Left ventricle myocardium inferior (tissue), 1 donor: ENCODE measurements at regions not wholly inside any gene's neighbourhood (a gene's known extent, or its start where the extent isn't known, plus 50 kb on each side); places are given as distances from the start of the nearest gene placed in this dataset.

Experiments used
- DNase-seq: peaks from one replicate; pipeline ENCODE4 v3.0.0-alpha.2; 2020
- H3K27ac ChIP-seq: fragments of 200-600 bp; replicated peaks from 2 replicates; pipeline ENCODE4 v1.8.0; 2021
- H3K27me3 ChIP-seq: fragments of 200-600 bp; 2 replicates; pipeline ENCODE4 v1.8.0; 2021; ENCODE audit warnings: low read depth
- H3K36me3 ChIP-seq: fragments of 200-600 bp; 2 replicates; pipeline ENCODE4 v1.8.0; 2021
- H3K4me1 ChIP-seq: fragments of 200-600 bp; 2 replicates; pipeline ENCODE4 v1.8.0; 2021
- H3K4me3 ChIP-seq: fragments of 200-600 bp; 2 replicates; pipeline ENCODE4 v1.8.0; 2021; ENCODE audit warnings: mild to moderate bottlenecking, moderate library complexity
- H3K9me3 ChIP-seq: fragments of 200-600 bp; replicated peaks from 2 replicates; pipeline ENCODE4 v1.8.0; 2021
- CTCF ChIP-seq: fragments of 200-600 bp; IDR thresholded peaks from 2 replicates; pipeline ENCODE4 v1.8.0; 2021; ENCODE audit warnings: antibody characterized with exemption, mild to moderate bottlenecking, borderline replicate concordance
- intact Hi-C: fragments of 100-400 bp; cut with micrococcal nuclease; formaldehyde crosslinking; loops from one replicate; pipeline ENCODE4 v1.11.0; 2022
- donor health status: DM: no; HTN: yes; CAD: no; lungs with severe emphysema.

GRCh38 chr6:147642458-147642857 lies 134.0 kb downstream of the SAMD5 start:
- DNase-seq, result no peak
- no peaks in the 10 kb centered on the region for H3K36me3 ChIP-seq
- H3K4me3 ChIP-seq, result no peak overlapping the region
- no peak overlapping the region for H3K27ac ChIP-seq
- intact Hi-C loops, result no loop called here
- H3K4me1 ChIP-seq, result no peaks in the 10 kb centered on the region
- TF ChIP-seq CTCF, result no peak
- no peaks in the 10 kb centered on the region for H3K27me3 ChIP-seq
- H3K9me3 ChIP-seq, result no peaks in the 10 kb centered on the region

GRCh38 chr6:147643341-147644200 lies 135.1 kb downstream of the SAMD5 start:
- TF ChIP-seq CTCF, result no peak
- Histone ChIP-seq H3K9me3 (no peaks in the 10 kb centered on the region), H3K27me3 (no peaks in the 10 kb centered on the region), H3K4me1 (no peaks in the 10 kb centered on the region), H3K4me3 (no peak overlapping the region), H3K36me3 (no peaks in the 10 kb centered on the region), H3K27ac (no peak overlapping the region)
- intact Hi-C loops, result no loop called here
- no peak for DNase-seq

DNA sequence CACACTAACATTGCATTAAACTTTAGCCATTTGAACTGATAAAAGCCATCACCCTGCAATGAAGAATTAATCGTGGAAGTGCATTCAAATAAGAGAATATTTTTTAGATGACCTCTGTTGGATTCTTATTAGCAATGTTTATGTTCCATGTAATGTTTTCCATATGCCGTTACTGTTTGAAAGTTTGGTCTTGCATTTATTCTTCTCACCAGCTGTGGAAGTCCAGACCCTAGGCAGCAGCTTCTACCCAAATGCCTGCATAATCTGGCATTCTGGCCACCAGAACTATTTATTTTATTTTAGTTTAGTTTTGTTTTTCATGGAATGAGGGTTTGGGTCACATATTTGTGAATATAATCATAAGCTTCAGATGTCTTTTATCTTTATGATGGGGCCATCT lies 140.4 kb downstream of the SAMD5 start:
- intact Hi-C loops, result no loop called here
- Histone ChIP-seq H3K4me3 (no peak overlapping the region), H3K36me3 (no peaks in the 10 kb centered on the region), H3K9me3 (no peaks in the 10 kb centered on the region), H3K4me1 (peaks cover 10% of the 10 kb centered on the region), H3K27me3 (no peaks in the 10 kb centered on the region), H3K27ac (no peak overlapping the region)
- no peak for TF ChIP-seq CTCF
- DNase-seq, result no peak

DNA sequence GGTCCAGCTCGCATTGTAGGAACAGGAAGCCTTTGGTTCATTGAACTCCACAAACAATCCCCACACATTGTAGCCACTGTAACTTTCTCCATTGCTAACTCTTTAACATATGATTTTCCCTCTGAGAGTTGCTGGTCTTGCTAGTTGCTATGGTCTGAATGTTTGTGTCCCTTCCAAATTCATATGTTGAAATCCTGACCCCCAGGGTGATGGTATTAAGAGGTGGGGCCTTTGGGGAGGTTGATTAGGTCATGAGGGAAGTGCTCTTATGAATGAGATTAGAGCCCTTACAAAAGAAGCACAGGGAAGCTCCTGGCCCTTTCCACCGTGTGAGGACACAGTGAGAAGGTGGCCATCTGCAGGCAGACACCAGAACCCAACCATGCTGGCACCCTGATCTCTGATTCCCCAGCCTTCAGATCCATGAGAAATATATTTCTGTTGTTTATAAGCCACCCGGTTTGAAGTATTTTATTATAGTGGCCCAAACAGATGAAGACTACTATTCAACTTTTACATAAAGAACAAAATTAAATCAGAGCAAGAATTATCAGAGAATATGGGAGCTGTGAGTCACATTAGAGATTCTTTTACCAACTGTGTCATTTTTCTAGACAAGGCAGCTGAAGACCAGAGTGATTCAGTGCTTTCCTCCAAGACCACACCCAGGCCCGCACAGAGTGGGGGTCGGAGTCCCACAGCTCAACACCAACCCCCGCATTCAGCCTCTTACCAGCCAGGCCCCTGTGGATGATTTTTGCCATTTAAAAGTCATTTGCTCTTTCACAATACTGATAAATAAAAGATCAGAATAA lies 143.0 kb downstream of the SAMD5 start:
- peak; percentile 62 for TF ChIP-seq CTCF
- no peaks in the 10 kb centered on the region for H3K36me3 ChIP-seq
- H3K27me3 ChIP-seq, result no peaks in the 10 kb centered on the region
- H3K27ac ChIP-seq, result no peak overlapping the region
- peaks cover 10% of the 10 kb centered on the region for H3K4me1 ChIP-seq
- DNase-seq, result peak; percentile 22
- no peak overlapping the region for H3K4me3 ChIP-seq
- H3K9me3 ChIP-seq, result no peaks in the 10 kb centered on the region
- intact Hi-C loops, result loop anchor here (10.0 kb wide), 1 partner anchor 147 kb away; the partner anchor contains the start of gene SAMD5

GRCh38 chr6:147653631-147654030 lies 145.1 kb downstream of the SAMD5 start:
- Histone ChIP-seq H3K4me3 (no peak overlapping the region), H3K27ac (no peak overlapping the region), H3K36me3 (no peaks in the 10 kb centered on the region), H3K27me3 (no peaks in the 10 kb centered on the region), H3K9me3 (no peaks in the 10 kb centered on the region), H3K4me1 (peaks cover 10% of the 10 kb centered on the region)
- intact Hi-C loops, result loop anchor here (10.0 kb wide), 1 partner anchor 149 kb away; the partner anchor contains the start of gene SAMD5
- TF ChIP-seq CTCF, result no peak
- no peak for DNase-seq
